ENCODE measurements at regions not wholly inside any gene's neighbourhood (a gene's known extent, or its start where the extent isn't known, plus 50 kb on each side); places are given as distances from the start of the nearest gene placed in this dataset.

GRCh38 chr6:93806409-93807270 lies 387.3 kb upstream of the EPHA7 start:
- Histone ChIP-seq H3K27ac (no peak overlapping the region), H3K36me3 (no peaks in the 10 kb centered on the region), H3K27me3 (no peaks in the 10 kb centered on the region), H3K9me3 (no peaks in the 10 kb centered on the region), H3K4me1 (no peaks in the 10 kb centered on the region), H3K4me3 (replicated peaks in 1 of 3) (no peak overlapping the region)
- 89% methylated on average over 4 of the region's 4 CpGs for WGBS, 2 donors
- intact Hi-C loops (cut with DNase I): no loop called here
- no peak for DNase-seq
- TF ChIP-seq POLR2A (IDR thresholded peaks at IDR 0.05) (no peak), CTCF (IDR thresholded peaks at IDR 0.05) (no peak)

GRCh38 chr6:93801101-93801847 lies 381.9 kb upstream of the EPHA7 start:
- DNase-seq: no peak
- Histone ChIP-seq H3K27me3 (no peaks in the 10 kb centered on the region), H3K36me3 (no peaks in the 10 kb centered on the region), H3K27ac (no peak overlapping the region), H3K4me1 (no peaks in the 10 kb centered on the region), H3K9me3 (no peaks in the 10 kb centered on the region), H3K4me3 (replicated peaks in 1 of 3) (no peak overlapping the region)
- TF ChIP-seq POLR2A (IDR thresholded peaks at IDR 0.05) (no peak), CTCF (IDR thresholded peaks at IDR 0.05) (no peak)
- 88 to 93% methylated on average over 2 of the region's 2 CpGs for WGBS, 2 donors
- intact Hi-C loops (cut with DNase I): no loop called here

- H3K27ac ChIP-seq: no peak overlapping the region
- H3K27me3 ChIP-seq: no peaks in the 10 kb centered on the region
- no peaks in the 10 kb centered on the region for H3K9me3 ChIP-seq
- H3K4me3 ChIP-seq (replicated peaks in 1 of 3): no peak overlapping the region
- no peaks in the 10 kb centered on the region for H3K36me3 ChIP-seq
- DNase-seq: no peak
- WGBS, 2 donors: 66 to 68% methylated on average over 3 of the region's 3 CpGs
- H3K4me1 ChIP-seq: no peaks in the 10 kb centered on the region
- intact Hi-C loops (cut with DNase I): no loop called here
- TF ChIP-seq POLR2A (IDR thresholded peaks at IDR 0.05): no peak
- no peak for TF ChIP-seq CTCF (IDR thresholded peaks at IDR 0.05)
Measured at GRCh38 chr6:93799226-93799625, 379.9 kb upstream of the EPHA7 start.

GRCh38 chr6:93794166-93794565 lies 374.8 kb upstream of the EPHA7 start:
- Histone ChIP-seq H3K9me3 (no peaks in the 10 kb centered on the region), H3K36me3 (no peaks in the 10 kb centered on the region), H3K27ac (no peak overlapping the region), H3K27me3 (no peaks in the 10 kb centered on the region), H3K4me1 (no peaks in the 10 kb centered on the region), H3K4me3 (replicated peaks in 1 of 3) (no peak overlapping the region)
- intact Hi-C loops (cut with DNase I): no loop called here
- TF ChIP-seq CTCF (IDR thresholded peaks at IDR 0.05) (no peak), POLR2A (IDR thresholded peaks at IDR 0.05) (no peak)
- no peak for DNase-seq

GRCh38 chr6:93792746-93793145 lies 373.4 kb upstream of the EPHA7 start:
- H3K36me3 ChIP-seq: no peaks in the 10 kb centered on the region
- 86 to 88% methylated on average over 4 of the region's 4 CpGs for WGBS, 2 donors
- no peak overlapping the region for H3K4me3 ChIP-seq (replicated peaks in 1 of 3)
- H3K27ac ChIP-seq: no peak overlapping the region
- intact Hi-C loops (cut with DNase I): no loop called here
- no peaks in the 10 kb centered on the region for H3K4me1 ChIP-seq
- H3K9me3 ChIP-seq: no peaks in the 10 kb centered on the region
- DNase-seq: no peak
- TF ChIP-seq CTCF (IDR thresholded peaks at IDR 0.05): no peak
- no peaks in the 10 kb centered on the region for H3K27me3 ChIP-seq

All from thyroid gland (tissue), 4 donors.